Glutamatergic neuron (in vitro differentiated cells): ENCODE measurements at regions not wholly inside any gene's neighbourhood (a gene's known extent, or its start where the extent isn't known, plus 50 kb on each side); places are given as distances from the start of the nearest gene placed in this dataset.

ENCODE experiments used
- DNase-seq: peaks from one replicate; pipeline ENCODE4 v3.0.0; 2022
- H3K27ac Mint-ChIP-seq: one replicate; pipeline ENCODE4 v1.8.0; 2020; ENCODE audit warnings: mild to moderate bottlenecking, mixed read lengths, inconsistent platforms; ENCODE audit not compliant: unreplicated experiment
- H3K27me3 Mint-ChIP-seq: one replicate; pipeline ENCODE4 v1.8.0; 2020; ENCODE audit warnings: mild to moderate bottlenecking, moderate library complexity, mixed read lengths, inconsistent platforms; ENCODE audit not compliant: unreplicated experiment
- H3K36me3 Mint-ChIP-seq: one replicate; pipeline ENCODE4 v1.8.0; 2020; ENCODE audit warnings: mild to moderate bottlenecking, mixed read lengths, inconsistent platforms; ENCODE audit not compliant: unreplicated experiment
- H3K4me1 Mint-ChIP-seq: one replicate; pipeline ENCODE4 v1.8.0; 2020; ENCODE audit warnings: mild to moderate bottlenecking, low read depth, mixed read lengths, inconsistent platforms; ENCODE audit not compliant: unreplicated experiment
- H3K4me3 Mint-ChIP-seq: one replicate; pipeline ENCODE4 v1.8.0; 2020; ENCODE audit warnings: mild to moderate bottlenecking, mixed read lengths, inconsistent platforms; ENCODE audit not compliant: unreplicated experiment
- H3K9me3 Mint-ChIP-seq: one replicate; pipeline ENCODE4 v1.8.0; 2020; ENCODE audit warnings: mild to moderate bottlenecking, moderate library complexity, mixed read lengths, inconsistent platforms; ENCODE audit not compliant: unreplicated experiment
- CTCF ChIP-seq: fragments of 200-600 bp; sonication (generic); IDR thresholded peaks from one replicate; pipeline ENCODE4 v1.5.0; 2021; ENCODE audit not compliant: partially characterized antibody, unreplicated experiment

GRCh38 chr1:83741770-83742169, 257.2 kb downstream of the TTLL7 start:
- peaks cover 2% of the 10 kb centered on the region for H3K9me3 Mint-ChIP-seq
- H3K27me3 Mint-ChIP-seq: no peaks in the 10 kb centered on the region
- H3K27ac Mint-ChIP-seq: no peak overlapping the region
- peaks cover 9% of the 10 kb centered on the region for H3K4me1 Mint-ChIP-seq
- TF ChIP-seq CTCF: no peak
- no peak overlapping the region for H3K4me3 Mint-ChIP-seq
- no peak for DNase-seq
- no peaks in the 10 kb centered on the region for H3K36me3 Mint-ChIP-seq

GRCh38 chr1:83741348-83741747, 257.6 kb downstream of the TTLL7 start:
- Mint-ChIP-seq H3K9me3 (peaks cover 2% of the 10 kb centered on the region), H3K36me3 (no peaks in the 10 kb centered on the region), H3K27ac (no peak overlapping the region), H3K4me1 (peaks cover 9% of the 10 kb centered on the region), H3K27me3 (no peaks in the 10 kb centered on the region), H3K4me3 (no peak overlapping the region)
- no peak for DNase-seq
- no peak for TF ChIP-seq CTCF

GRCh38 chr1:83735526-83735925, 263.4 kb downstream of the TTLL7 start:
- no peaks in the 10 kb centered on the region for H3K36me3 Mint-ChIP-seq
- peaks cover 2% of the 10 kb centered on the region for H3K9me3 Mint-ChIP-seq
- H3K4me3 Mint-ChIP-seq: no peak overlapping the region
- no peak overlapping the region for H3K27ac Mint-ChIP-seq
- H3K27me3 Mint-ChIP-seq: no peaks in the 10 kb centered on the region
- no peaks in the 10 kb centered on the region for H3K4me1 Mint-ChIP-seq
- no peak for DNase-seq
- no peak for TF ChIP-seq CTCF

GRCh38 chr1:83734420-83734819, 264.5 kb downstream of the TTLL7 start:
- DNase-seq: no peak
- TF ChIP-seq CTCF: no peak
- H3K4me1 Mint-ChIP-seq: no peaks in the 10 kb centered on the region
- no peaks in the 10 kb centered on the region for H3K27me3 Mint-ChIP-seq
- H3K36me3 Mint-ChIP-seq: no peaks in the 10 kb centered on the region
- no peaks in the 10 kb centered on the region for H3K9me3 Mint-ChIP-seq
- H3K4me3 Mint-ChIP-seq: no peak overlapping the region
- no peak overlapping the region for H3K27ac Mint-ChIP-seq

GRCh38 chr1:83725735-83726360, 273.1 kb downstream of the TTLL7 start:
- TF ChIP-seq CTCF: no peak
- DNase-seq: no peak
- Mint-ChIP-seq H3K36me3 (no peaks in the 10 kb centered on the region), H3K27me3 (no peaks in the 10 kb centered on the region), H3K9me3 (no peaks in the 10 kb centered on the region), H3K27ac (no peak overlapping the region), H3K4me3 (no peak overlapping the region), H3K4me1 (no peaks in the 10 kb centered on the region)
